Activated CD4-positive, alpha-beta T cell treated with anti-CD3 and anti-CD28 coated beads, Interleukin-2, amount 50 U/mL, for 1 hour (primary cell): ENCODE measurements at regions not wholly inside any gene's neighbourhood (a gene's known extent, or its start where the extent isn't known, plus 50 kb on each side); places are given as distances from the start of the nearest gene placed in this dataset.

Experiments used
- DNase-seq: peaks from one replicate; pipeline ENCODE4 v3.0.0-alpha.2; 2020

- DNase-seq, result no peak
Observed at GRCh38 chr2:41504532-41504931, 543.3 kb upstream of the PKDCC start.

GRCh38 chr2:41510108-41510507 is 537.7 kb upstream of the PKDCC start:
- no peak for DNase-seq

- DNase-seq, result no peak
Observed at GRCh38 chr2:41521211-41521610, 526.6 kb upstream of the PKDCC start.

- DNase-seq, result no peak
Observed at GRCh38 chr2:41527525-41528323, 520.1 kb upstream of the PKDCC start.

GRCh38 chr2:41535575-41535974 is 512.2 kb upstream of the PKDCC start:
- no peak for DNase-seq

GRCh38 chr2:41540272-41540998 is 507.4 kb upstream of the PKDCC start:
- no peak for DNase-seq

GRCh38 chr2:41543726-41544125 is 504.1 kb upstream of the PKDCC start:
- no peak for DNase-seq

- DNase-seq, result no peak
Observed at GRCh38 chr2:41544709-41545108, 503.1 kb upstream of the PKDCC start.

- DNase-seq, result no peak
Observed at GRCh38 chr2:41546031-41546430, 501.8 kb upstream of the PKDCC start.

GRCh38 chr2:41568648-41569047 is 479.2 kb upstream of the PKDCC start:
- no peak for DNase-seq

- no peak for DNase-seq
Observed at GRCh38 chr2:41572154-41572553, 475.7 kb upstream of the PKDCC start.

- DNase-seq, result no peak
Observed at GRCh38 chr2:41576423-41576822, 471.4 kb upstream of the PKDCC start.

- DNase-seq, result no peak
Observed at GRCh38 chr2:41579806-41580205, 468.0 kb upstream of the PKDCC start.

GRCh38 chr2:41580806-41581205 is 467.0 kb upstream of the PKDCC start:
- DNase-seq, result no peak

- DNase-seq, result no peak
Observed at GRCh38 chr2:41595240-41595639, 452.6 kb upstream of the PKDCC start.

- no peak for DNase-seq
Observed at GRCh38 chr2:41597680-41598079, 450.1 kb upstream of the PKDCC start.

- DNase-seq, result no peak
Observed at GRCh38 chr2:41598161-41598894, 449.5 kb upstream of the PKDCC start.

GRCh38 chr2:41600460-41600859 is 447.4 kb upstream of the PKDCC start:
- DNase-seq, result no peak

GRCh38 chr2:41602341-41602740 is 445.5 kb upstream of the PKDCC start:
- DNase-seq, result no peak

- DNase-seq, result no peak
Observed at GRCh38 chr2:41605311-41605710, 442.5 kb upstream of the PKDCC start.

GRCh38 chr2:41605914-41606313 is 441.9 kb upstream of the PKDCC start:
- no peak for DNase-seq

- no peak for DNase-seq
Observed at GRCh38 chr2:41610501-41611190, 437.2 kb upstream of the PKDCC start.

GRCh38 chr2:41618754-41619153 is 429.1 kb upstream of the PKDCC start:
- DNase-seq, result no peak
